ENCODE measurements at regions not wholly inside any gene's neighbourhood (a gene's known extent, or its start where the extent isn't known, plus 50 kb on each side); places are given as distances from the start of the nearest gene placed in this dataset.

- Histone ChIP-seq H3K27ac (ENCODE audit: control insufficient read depth, insufficient read depth, low read length) (no peak overlapping the region), H3K36me3 (ENCODE audit: control insufficient read depth in 2 of 2, extremely low read depth in 1 of 2, insufficient read depth in 2 of 2, low read length in 2 of 2) (no peaks in the 10 kb centered on the region), H3K4me1 (ENCODE audit: control insufficient read depth, extremely low read depth, insufficient read depth, low read length) (no peaks in the 10 kb centered on the region), H3K27me3 (ENCODE audit: control insufficient read depth, extremely low read depth, insufficient read depth, low read length) (no peaks in the 10 kb centered on the region), H3K9ac (ENCODE audit: control insufficient read depth, extremely low read depth, insufficient read depth, low read length) (no peak overlapping the region), H4K20me1 (ENCODE audit: control insufficient read depth, extremely low read depth, insufficient read depth, low read length) (no peaks in the 10 kb centered on the region), H3K9me3 (ENCODE audit: control insufficient read depth, low read depth, low read length) (no peaks in the 10 kb centered on the region), H3K79me2 (ENCODE audit: control insufficient read depth, insufficient read depth, low read length) (no peaks in the 10 kb centered on the region), H2AFZ (ENCODE audit: control insufficient read depth, low read length) (no peak overlapping the region), H3K9me1 (ENCODE audit: control insufficient read depth, extremely low read depth, insufficient read depth, low read length) (no peaks in the 10 kb centered on the region), H3K4me2 (ENCODE audit: control insufficient read depth, extremely low read depth, insufficient read depth, low read depth, low read length) (no peak overlapping the region), H3K4me3 (ENCODE audit: control insufficient read depth in 2 of 3, extremely low read depth in 1 of 3, insufficient read depth in 2 of 3, low read depth in 1 of 3, low read length in 3 of 3) (no peak overlapping the region)
- TF ChIP-seq, protein P1, sequence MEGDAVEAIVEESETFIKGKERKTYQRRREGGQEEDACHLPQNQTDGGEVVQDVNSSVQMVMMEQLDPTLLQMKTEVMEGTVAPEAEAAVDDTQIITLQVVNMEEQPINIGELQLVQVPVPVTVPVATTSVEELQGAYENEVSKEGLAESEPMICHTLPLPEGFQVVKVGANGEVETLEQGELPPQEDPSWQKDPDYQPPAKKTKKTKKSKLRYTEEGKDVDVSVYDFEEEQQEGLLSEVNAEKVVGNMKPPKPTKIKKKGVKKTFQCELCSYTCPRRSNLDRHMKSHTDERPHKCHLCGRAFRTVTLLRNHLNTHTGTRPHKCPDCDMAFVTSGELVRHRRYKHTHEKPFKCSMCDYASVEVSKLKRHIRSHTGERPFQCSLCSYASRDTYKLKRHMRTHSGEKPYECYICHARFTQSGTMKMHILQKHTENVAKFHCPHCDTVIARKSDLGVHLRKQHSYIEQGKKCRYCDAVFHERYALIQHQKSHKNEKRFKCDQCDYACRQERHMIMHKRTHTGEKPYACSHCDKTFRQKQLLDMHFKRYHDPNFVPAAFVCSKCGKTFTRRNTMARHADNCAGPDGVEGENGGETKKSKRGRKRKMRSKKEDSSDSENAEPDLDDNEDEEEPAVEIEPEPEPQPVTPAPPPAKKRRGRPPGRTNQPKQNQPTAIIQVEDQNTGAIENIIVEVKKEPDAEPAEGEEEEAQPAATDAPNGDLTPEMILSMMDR (optimal IDR thresholded peaks at IDR 0.05 in 1 of 3, IDR thresholded peaks at IDR 0.05 in 1 of 3, conservative IDR thresholded peaks at IDR 0.05 in 1 of 3; ENCODE audit: extremely low read depth in 1 of 3, insufficient read depth in 2 of 3, low read length in 3 of 3), result no peak
- TF ChIP-seq EZH2 (IDR thresholded peaks at IDR 0.05; ENCODE audit: low read length), result no peak
- DNase-seq (ENCODE audit: low read depth, low spot score) (no peak), FAIRE-seq (no peak)
- dilution Hi-C loops (cut with MboI; ENCODE audit: extremely low pct_ligation_motif_present, low sequenced_read_pairs), result no loop called here
Measured at GRCh38 chr13:39900106-39900750, 244.8 kb downstream of the COG6 start.

- H3K9ac ChIP-seq (ENCODE audit: control insufficient read depth, extremely low read depth, insufficient read depth, low read length), result no peak overlapping the region
- H3K9me3 ChIP-seq (ENCODE audit: control insufficient read depth, low read depth, low read length), result no peaks in the 10 kb centered on the region
- no peaks in the 10 kb centered on the region for H3K4me1 ChIP-seq (ENCODE audit: control insufficient read depth, extremely low read depth, insufficient read depth, low read length)
- no peaks in the 10 kb centered on the region for H3K9me1 ChIP-seq (ENCODE audit: control insufficient read depth, extremely low read depth, insufficient read depth, low read length)
- DNase-seq (ENCODE audit: low read depth, low spot score), result no peak
- dilution Hi-C loops (cut with MboI; ENCODE audit: extremely low pct_ligation_motif_present, low sequenced_read_pairs), result no loop called here
- H3K27ac ChIP-seq (ENCODE audit: control insufficient read depth, insufficient read depth, low read length), result no peak overlapping the region
- no peak for FAIRE-seq
- no peaks in the 10 kb centered on the region for H4K20me1 ChIP-seq (ENCODE audit: control insufficient read depth, extremely low read depth, insufficient read depth, low read length)
- no peak overlapping the region for H3K4me3 ChIP-seq (ENCODE audit: control insufficient read depth in 2 of 3, extremely low read depth in 1 of 3, insufficient read depth in 2 of 3, low read depth in 1 of 3, low read length in 3 of 3)
- H3K79me2 ChIP-seq (ENCODE audit: control insufficient read depth, insufficient read depth, low read length), result no peaks in the 10 kb centered on the region
- H3K4me2 ChIP-seq (ENCODE audit: control insufficient read depth, extremely low read depth, insufficient read depth, low read depth, low read length), result no peak overlapping the region
- no peak overlapping the region for H2AFZ ChIP-seq (ENCODE audit: control insufficient read depth, low read length)
- no peaks in the 10 kb centered on the region for H3K27me3 ChIP-seq (ENCODE audit: control insufficient read depth, extremely low read depth, insufficient read depth, low read length)
- H3K36me3 ChIP-seq (ENCODE audit: control insufficient read depth in 2 of 2, extremely low read depth in 1 of 2, insufficient read depth in 2 of 2, low read length in 2 of 2), result no peaks in the 10 kb centered on the region
- TF ChIP-seq EZH2 (IDR thresholded peaks at IDR 0.05; ENCODE audit: low read length), result no peak
- TF ChIP-seq, protein P1 (optimal IDR thresholded peaks at IDR 0.05 in 1 of 3, IDR thresholded peaks at IDR 0.05 in 1 of 3, conservative IDR thresholded peaks at IDR 0.05 in 1 of 3; ENCODE audit: extremely low read depth in 1 of 3, insufficient read depth in 2 of 3, low read length in 3 of 3), result no peak
Measured at GRCh38 chr13:39904959-39905358, 249.5 kb downstream of the COG6 start.

All from keratinocyte (primary cell).